Testis (tissue), 2 donors: ENCODE measurements at regions not wholly inside any gene's neighbourhood (a gene's known extent, or its start where the extent isn't known, plus 50 kb on each side); places are given as distances from the start of the nearest gene placed in this dataset.

ENCODE experiments used
- POLR2A ChIP-seq: fragments of 450-650 bp; IDR thresholded peaks from one replicate; pipeline ENCODE4 v1.6.1; 2017; ENCODE audit warnings: antibody characterized with exemption, mild to moderate bottlenecking, moderate library complexity
- TF ChIP-seq, protein P1 (sequence below), 3 experiments: fragments of 450-650 bp in 2 of 3; fragments of 200-600 bp in 1 of 3; sonication (generic) in 1 of 3; IDR thresholded peaks; one replicate each; pipeline ENCODE4 v1.5.1; 2016 to 2019; ENCODE audit warnings: antibody characterized with exemption in 3 of 3, mild to moderate bottlenecking in 2 of 3, moderate library complexity in 1 of 3

DNA sequence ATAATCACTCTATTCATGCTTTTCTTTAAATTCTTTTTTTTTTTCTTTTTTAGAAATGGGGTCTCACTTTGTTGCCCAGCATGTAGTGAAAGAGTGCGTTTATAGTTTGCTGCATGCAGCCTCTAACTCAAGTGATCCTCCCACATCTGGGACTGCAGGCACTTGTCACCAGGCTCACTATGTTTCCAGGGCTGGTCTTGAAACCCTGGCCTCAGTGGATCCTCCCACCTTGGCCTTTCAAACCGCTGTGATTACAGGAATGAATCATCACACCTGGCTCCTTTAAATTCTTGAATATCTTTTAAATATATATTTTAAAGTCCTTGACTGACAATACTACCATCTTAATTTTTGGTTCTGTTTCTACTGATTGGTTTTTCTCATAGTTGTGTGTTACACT lies 591.6 kb upstream of the KCND2 start:
- TF ChIP-seq, protein P1, sequence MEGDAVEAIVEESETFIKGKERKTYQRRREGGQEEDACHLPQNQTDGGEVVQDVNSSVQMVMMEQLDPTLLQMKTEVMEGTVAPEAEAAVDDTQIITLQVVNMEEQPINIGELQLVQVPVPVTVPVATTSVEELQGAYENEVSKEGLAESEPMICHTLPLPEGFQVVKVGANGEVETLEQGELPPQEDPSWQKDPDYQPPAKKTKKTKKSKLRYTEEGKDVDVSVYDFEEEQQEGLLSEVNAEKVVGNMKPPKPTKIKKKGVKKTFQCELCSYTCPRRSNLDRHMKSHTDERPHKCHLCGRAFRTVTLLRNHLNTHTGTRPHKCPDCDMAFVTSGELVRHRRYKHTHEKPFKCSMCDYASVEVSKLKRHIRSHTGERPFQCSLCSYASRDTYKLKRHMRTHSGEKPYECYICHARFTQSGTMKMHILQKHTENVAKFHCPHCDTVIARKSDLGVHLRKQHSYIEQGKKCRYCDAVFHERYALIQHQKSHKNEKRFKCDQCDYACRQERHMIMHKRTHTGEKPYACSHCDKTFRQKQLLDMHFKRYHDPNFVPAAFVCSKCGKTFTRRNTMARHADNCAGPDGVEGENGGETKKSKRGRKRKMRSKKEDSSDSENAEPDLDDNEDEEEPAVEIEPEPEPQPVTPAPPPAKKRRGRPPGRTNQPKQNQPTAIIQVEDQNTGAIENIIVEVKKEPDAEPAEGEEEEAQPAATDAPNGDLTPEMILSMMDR (IDR thresholded peaks at IDR 0.05): no peak
- TF ChIP-seq POLR2A: no peak
